Loucy (cell line): ENCODE measurements at regions not wholly inside any gene's neighbourhood (a gene's known extent, or its start where the extent isn't known, plus 50 kb on each side); places are given as distances from the start of the nearest gene placed in this dataset.

Source experiments
- H2AFZ ChIP-seq: fragments of 200-600 bp; sonication (generic); 2 replicates; pipeline ENCODE4 v1.6.0; 2016; ENCODE audit warnings: antibody characterized with exemption, mild to moderate bottlenecking, low read length, moderate library complexity
- H3F3A ChIP-seq: fragments of 200-600 bp; 2 replicates; pipeline ENCODE4 v1.6.0; 2016; ENCODE audit warnings: antibody characterized with exemption, low read depth, mild to moderate bottlenecking
- H3K27me3 ChIP-seq: fragments of 200-600 bp; sonication (generic); 2 replicates; pipeline ENCODE4 v1.6.1; 2014; ENCODE audit warnings: low read length, mild to moderate bottlenecking; ENCODE audit not compliant: insufficient read depth, poor library complexity, severe bottlenecking
- H3K36me3 ChIP-seq: fragments of 200-600 bp; sonication (generic); 2 replicates; pipeline ENCODE4 v1.6.1; 2016; ENCODE audit warnings: low read length; ENCODE audit not compliant: insufficient read depth
- H3K4me1 ChIP-seq: fragments of 200-600 bp; sonication (generic); 2 replicates; pipeline ENCODE4 v1.5.1; 2014; ENCODE audit warnings: low read length, mild to moderate bottlenecking; ENCODE audit not compliant: insufficient read depth, poor library complexity, severe bottlenecking
- H3K4me2 ChIP-seq: fragments of 200-600 bp; sonication (generic); 2 replicates; pipeline ENCODE4 v1.6.0; 2014; ENCODE audit warnings: antibody characterized with exemption, low read length, low read depth, mild to moderate bottlenecking; ENCODE audit not compliant: poor library complexity, severe bottlenecking
- H3K4me3 ChIP-seq: fragments of 200-600 bp; sonication (generic); 2 replicates; pipeline ENCODE4 v1.5.1; 2014; ENCODE audit warnings: low read length, mild to moderate bottlenecking, mixed read lengths; ENCODE audit not compliant: poor library complexity, severe bottlenecking
- H3K79me2 ChIP-seq: fragments of 200-600 bp; sonication (generic); 2 replicates; pipeline ENCODE4 v1.6.1; 2014; ENCODE audit warnings: low read length; ENCODE audit not compliant: insufficient read depth
- H3K9ac ChIP-seq: fragments of 200-600 bp; sonication (generic); 2 replicates; pipeline ENCODE4 v1.6.0; 2014; ENCODE audit warnings: mild to moderate bottlenecking, low read depth, low read length, moderate library complexity; ENCODE audit not compliant: poor library complexity, severe bottlenecking
- H3K9me2 ChIP-seq: fragments of 200-600 bp; sonication (generic); replicated peaks from 2 replicates; pipeline ENCODE4 v1.6.1; 2016; ENCODE audit warnings: low read depth, low read length, mixed read lengths
- H3K9me3 ChIP-seq: fragments of 200-600 bp; sonication (generic); 2 replicates; pipeline ENCODE4 v1.6.1; 2014; ENCODE audit warnings: mild to moderate bottlenecking, antibody characterized with exemption, low read length, low read depth; ENCODE audit not compliant: insufficient read depth
- H4K20me1 ChIP-seq: fragments of 200-600 bp; sonication (generic); 2 replicates; pipeline ENCODE4 v1.6.0; 2014; ENCODE audit warnings: antibody characterized with exemption, low read length, mild to moderate bottlenecking; ENCODE audit not compliant: insufficient read depth, poor library complexity, severe bottlenecking
- EZH2phosphoT487 ChIP-seq: fragments of 200-600 bp; IDR thresholded peaks from 2 replicates; pipeline ENCODE4 v1.6.1; 2018; ENCODE audit warnings: antibody characterized with exemption, mild to moderate bottlenecking, moderate library complexity, borderline replicate concordance
- TF ChIP-seq, protein P1 (sequence below): fragments of 200-600 bp; sonication (generic); conservative IDR thresholded peaks from 2 replicates; pipeline ENCODE4 v1.5.1; 2014; ENCODE audit warnings: mild to moderate bottlenecking, antibody characterized with exemption, low read length

DNA sequence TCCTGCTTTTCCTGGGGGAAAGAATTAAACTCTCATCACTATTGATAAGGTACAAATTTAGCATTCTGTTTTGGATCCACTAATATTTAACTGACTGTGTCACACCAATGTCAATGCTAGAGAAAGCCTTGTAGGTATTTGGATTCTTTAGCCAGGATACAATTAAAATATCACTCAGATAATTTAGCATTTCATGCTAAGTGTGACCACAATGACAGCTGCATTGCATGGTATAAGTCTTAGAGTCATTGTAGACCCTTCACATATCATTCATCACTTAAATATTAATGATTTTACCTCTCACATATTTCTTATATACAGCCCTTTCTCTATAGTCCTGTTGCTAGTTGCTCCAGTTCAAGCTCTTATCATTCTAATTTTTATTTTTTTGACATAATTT lies 85.3 kb upstream of the ATP2B1 start:
- H3K9ac ChIP-seq, result no peak overlapping the region
- H3K9me3 ChIP-seq, result no peaks in the 10 kb centered on the region
- no peaks in the 10 kb centered on the region for H3K9me2 ChIP-seq
- no peak overlapping the region for H3K4me3 ChIP-seq
- H3K27me3 ChIP-seq, result no peaks in the 10 kb centered on the region
- no peaks in the 10 kb centered on the region for H4K20me1 ChIP-seq
- H3K36me3 ChIP-seq, result no peaks in the 10 kb centered on the region
- H3F3A ChIP-seq, result no peaks in the 10 kb centered on the region
- H3K4me2 ChIP-seq, result no peak overlapping the region
- H3K4me1 ChIP-seq, result no peaks in the 10 kb centered on the region
- no peak overlapping the region for H2AFZ ChIP-seq
- no peaks in the 10 kb centered on the region for H3K79me2 ChIP-seq
- TF ChIP-seq, protein P1, sequence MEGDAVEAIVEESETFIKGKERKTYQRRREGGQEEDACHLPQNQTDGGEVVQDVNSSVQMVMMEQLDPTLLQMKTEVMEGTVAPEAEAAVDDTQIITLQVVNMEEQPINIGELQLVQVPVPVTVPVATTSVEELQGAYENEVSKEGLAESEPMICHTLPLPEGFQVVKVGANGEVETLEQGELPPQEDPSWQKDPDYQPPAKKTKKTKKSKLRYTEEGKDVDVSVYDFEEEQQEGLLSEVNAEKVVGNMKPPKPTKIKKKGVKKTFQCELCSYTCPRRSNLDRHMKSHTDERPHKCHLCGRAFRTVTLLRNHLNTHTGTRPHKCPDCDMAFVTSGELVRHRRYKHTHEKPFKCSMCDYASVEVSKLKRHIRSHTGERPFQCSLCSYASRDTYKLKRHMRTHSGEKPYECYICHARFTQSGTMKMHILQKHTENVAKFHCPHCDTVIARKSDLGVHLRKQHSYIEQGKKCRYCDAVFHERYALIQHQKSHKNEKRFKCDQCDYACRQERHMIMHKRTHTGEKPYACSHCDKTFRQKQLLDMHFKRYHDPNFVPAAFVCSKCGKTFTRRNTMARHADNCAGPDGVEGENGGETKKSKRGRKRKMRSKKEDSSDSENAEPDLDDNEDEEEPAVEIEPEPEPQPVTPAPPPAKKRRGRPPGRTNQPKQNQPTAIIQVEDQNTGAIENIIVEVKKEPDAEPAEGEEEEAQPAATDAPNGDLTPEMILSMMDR, result no peak
- no peak for TF ChIP-seq EZH2phosphoT487

DNA sequence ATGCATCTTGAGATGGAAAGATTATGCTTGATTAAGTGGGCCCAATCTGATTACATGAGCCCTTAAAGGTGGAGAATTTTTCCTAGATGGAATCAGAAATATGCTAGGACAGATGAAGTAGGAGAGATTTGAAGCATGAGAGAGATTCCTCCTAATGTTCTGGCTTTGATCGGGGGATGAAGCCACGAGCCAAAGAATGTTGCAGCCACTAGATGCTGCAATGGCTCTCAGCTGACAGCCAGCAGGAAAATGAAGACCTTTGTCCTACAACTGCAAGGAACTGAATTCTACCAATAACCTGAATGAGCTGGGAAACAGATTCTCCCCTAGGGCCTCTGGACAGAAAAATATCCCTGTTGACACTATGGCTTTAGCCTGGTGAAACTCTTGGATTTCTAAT lies 82.6 kb upstream of the ATP2B1 start:
- no peak for TF ChIP-seq EZH2phosphoT487
- TF ChIP-seq, protein P1, result no peak
- Histone ChIP-seq H3K4me2 (no peak overlapping the region), H2AFZ (no peak overlapping the region), H3K9ac (no peak overlapping the region), H3K79me2 (no peaks in the 10 kb centered on the region), H3K36me3 (no peaks in the 10 kb centered on the region), H3K9me3 (peaks cover 8% of the 10 kb centered on the region; the same call in 1 of the 2 replicates), H3F3A (no peaks in the 10 kb centered on the region), H3K9me2 (no peaks in the 10 kb centered on the region), H4K20me1 (no peaks in the 10 kb centered on the region), H3K4me1 (no peaks in the 10 kb centered on the region), H3K4me3 (no peak overlapping the region), H3K27me3 (no peaks in the 10 kb centered on the region)

DNA sequence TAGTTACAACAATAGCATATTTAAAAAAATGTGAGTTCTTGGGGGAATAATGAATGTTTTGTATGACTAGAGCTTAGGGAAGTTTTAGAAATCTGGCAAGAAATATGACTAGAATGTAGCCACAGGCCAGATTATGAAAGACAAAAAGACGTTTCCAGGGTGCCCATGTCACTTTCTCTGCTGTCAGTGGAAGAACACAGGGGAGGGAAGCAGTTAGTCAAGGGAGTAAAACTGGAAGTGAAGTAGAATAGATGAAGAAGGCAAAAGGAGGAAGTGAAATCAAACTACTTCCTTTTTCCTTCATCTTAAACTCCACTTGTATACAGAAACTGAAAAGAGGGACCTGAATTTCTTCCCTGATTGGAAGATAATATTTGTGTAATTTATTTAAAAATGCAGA lies 81.2 kb upstream of the ATP2B1 start:
- Histone ChIP-seq H3K4me2 (no peak overlapping the region), H3F3A (no peaks in the 10 kb centered on the region), H3K36me3 (no peaks in the 10 kb centered on the region), H2AFZ (0 out of 2 replicates have a peak overlapping the region, but pooled peaks have one; percentile 60), H3K9ac (no peak overlapping the region), H3K4me1 (no peaks in the 10 kb centered on the region), H3K4me3 (no peak overlapping the region), H3K27me3 (no peaks in the 10 kb centered on the region), H4K20me1 (no peaks in the 10 kb centered on the region), H3K9me2 (no peaks in the 10 kb centered on the region), H3K9me3 (peaks cover 16% of the 10 kb centered on the region; the same call in 1 of the 2 replicates), H3K79me2 (no peaks in the 10 kb centered on the region)
- TF ChIP-seq, protein P1, result no peak
- TF ChIP-seq EZH2phosphoT487, result no peak
